Lower leg skin (tissue), 4 donors: ENCODE measurements at regions not wholly inside any gene's neighbourhood (a gene's known extent, or its start where the extent isn't known, plus 50 kb on each side); places are given as distances from the start of the nearest gene placed in this dataset.
"Not testable (repeated sequence)": the region's sequence is repeated elsewhere in the genome, so short reads cannot be mapped to it uniquely, and the experiment has no call there.

Source experiments
- DNase-seq, 2 donors: peaks; one replicate each; pipeline ENCODE4 v3.0.0-alpha.2; 2019; ENCODE audit warnings: low spot score in 2 of 2
- H3K4me3 ChIP-seq: fragments of 200-600 bp; sonication (generic); 2 replicates; pipeline ENCODE4 v1.5.1; 2017; ENCODE audit warnings: mild to moderate bottlenecking, low read depth; ENCODE audit not compliant: poor library complexity, severe bottlenecking
- CTCF ChIP-seq, 3 donors: fragments of 450-650 bp; IDR thresholded peaks; one replicate each; pipeline ENCODE4 v1.5.1; 2016; ENCODE audit warnings: antibody characterized with exemption in 3 of 3, mild to moderate bottlenecking in 3 of 3, moderate library complexity in 2 of 3
- POLR2A ChIP-seq, 2 donors: fragments of 450-650 bp; IDR thresholded peaks; one replicate each; pipeline ENCODE4 v1.6.1; 2016 to 2017; ENCODE audit warnings: antibody characterized with exemption in 2 of 2, mild to moderate bottlenecking in 1 of 2, moderate library complexity in 1 of 2
- WGBS, 2 donors: methylation state at CpG; one replicate each; pipeline ENCODE4 v1.1.5; 2018; 5-methylcytosine and 5-hydroxymethylcytosine counted together
- intact Hi-C: fragments of 100-400 bp; cut with DNase I; formaldehyde crosslinking; loops from one replicate; pipeline ENCODE4 v1.15.0; 2023; ENCODE audit warnings: low total_unique reads

GRCh38 chr12:33514893-33515292 lies 75.3 kb upstream of the SYT10 start:
- intact Hi-C loops: no loop called here
- H3K4me3 ChIP-seq: no peak overlapping the region
- no peak for DNase-seq
- WGBS, 2 donors: 91 to 95% methylated on average over 2 of the region's 2 CpGs
- TF ChIP-seq POLR2A (IDR thresholded peaks at IDR 0.05) (no peak), CTCF (IDR thresholded peaks at IDR 0.05) (no peak)

DNA sequence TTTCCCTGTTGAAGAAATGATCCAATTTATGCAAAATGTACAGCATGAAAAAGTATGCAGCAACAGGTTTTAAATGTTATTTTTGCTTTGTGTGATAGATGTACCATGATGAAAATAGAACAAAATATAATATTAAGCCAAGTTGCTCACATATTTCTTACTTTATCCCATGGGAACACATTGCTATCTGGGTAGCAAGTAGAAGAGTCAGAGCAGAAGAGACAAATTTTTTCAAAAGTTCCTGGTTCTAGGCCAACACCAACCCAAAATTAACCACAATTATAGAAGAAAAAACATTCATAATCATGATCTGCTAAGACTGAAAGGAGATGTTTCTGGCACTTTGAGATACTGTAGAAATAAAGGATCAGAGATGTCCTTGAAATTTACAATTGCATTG lies 79.9 kb upstream of the SYT10 start:
- DNase-seq: no peak
- intact Hi-C loops: no loop called here
- no peak for TF ChIP-seq CTCF (IDR thresholded peaks at IDR 0.05)
- no peak for TF ChIP-seq POLR2A (IDR thresholded peaks at IDR 0.05)
- H3K4me3 ChIP-seq: no peak overlapping the region

- H3K4me3 ChIP-seq, DNase-seq, intact Hi-C loops: not testable (repeated sequence)
- WGBS, 2 donors: 64 to 65% methylated on average over 12 of the region's 12 CpGs
Observed at GRCh38 chr12:33520505-33521302, 81.1 kb upstream of the SYT10 start.

- WGBS, 2 donors: 71 to 88% methylated on average over 2 of the region's 2 CpGs
- DNase-seq: no peak
- intact Hi-C loops: no loop called here
- no peak overlapping the region for H3K4me3 ChIP-seq
- no peak for TF ChIP-seq CTCF (IDR thresholded peaks at IDR 0.05)
- TF ChIP-seq POLR2A (IDR thresholded peaks at IDR 0.05): no peak
Observed at GRCh38 chr12:33529031-33529430, 89.4 kb upstream of the SYT10 start.

DNA sequence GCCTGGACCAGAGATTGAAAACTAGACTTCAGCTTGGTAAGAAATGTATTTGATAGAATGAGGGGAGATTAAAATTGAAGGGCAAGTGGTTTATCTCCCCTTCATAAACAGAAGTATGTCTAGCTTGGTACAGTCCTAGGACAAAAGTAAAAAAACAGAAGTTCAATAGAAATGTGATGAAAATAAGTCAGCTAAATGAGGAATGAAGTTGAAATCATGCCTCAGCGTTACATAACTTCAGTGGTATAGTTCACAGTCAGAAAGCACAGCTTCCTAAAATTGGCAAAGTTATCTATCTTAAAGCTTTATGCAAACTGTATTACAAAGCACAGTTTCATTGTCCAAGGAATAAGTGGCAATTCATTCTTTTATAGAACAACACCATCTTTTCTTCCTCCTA lies 90.2 kb upstream of the SYT10 start:
- TF ChIP-seq POLR2A (IDR thresholded peaks at IDR 0.05) (no peak), CTCF (IDR thresholded peaks at IDR 0.05) (no peak)
- no peak for DNase-seq
- H3K4me3 ChIP-seq: no peak overlapping the region
- 71 to 86% methylated on average over 1 of the region's 1 CpG for WGBS, 2 donors
- intact Hi-C loops: no loop called here

DNA sequence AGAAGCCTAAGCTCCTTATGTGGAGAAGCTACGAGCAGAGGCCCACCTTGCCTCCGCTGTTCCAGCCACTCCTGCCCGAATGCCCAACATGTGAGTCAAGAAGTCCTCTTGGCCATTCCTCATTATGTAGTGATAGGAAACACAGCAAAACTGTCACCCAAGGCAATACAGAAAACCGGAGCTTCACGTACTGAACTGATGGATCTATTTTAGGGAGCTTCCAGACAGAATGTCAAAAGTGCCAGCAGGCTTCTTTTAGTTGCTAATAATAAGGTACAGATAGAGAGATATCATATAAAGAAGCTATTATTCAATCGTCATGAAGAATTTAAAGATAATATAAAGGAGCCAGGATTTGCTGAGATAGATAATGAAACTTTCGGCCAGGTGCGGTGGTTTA lies 91.6 kb upstream of the SYT10 start:
- intact Hi-C loops: no loop called here
- TF ChIP-seq POLR2A (IDR thresholded peaks at IDR 0.05) (no peak), CTCF (IDR thresholded peaks at IDR 0.05) (no peak)
- H3K4me3 ChIP-seq: no peak overlapping the region

More for the DNA sequence above, 91.6 kb upstream of the SYT10 start:
- 74 to 75% methylated on average over 8 of the region's 8 CpGs for WGBS, 2 donors
- no peak for DNase-seq
